Central memory CD8-positive, alpha-beta T cell (primary cell): ENCODE measurements at regions not wholly inside any gene's neighbourhood (a gene's known extent, or its start where the extent isn't known, plus 50 kb on each side); places are given as distances from the start of the nearest gene placed in this dataset.
"Not testable (repeated sequence)": the region's sequence is repeated elsewhere in the genome, so short reads cannot be mapped to it uniquely, and the experiment has no call there.

Experiments
- ATAC-seq: fragments of 150-1000 bp; cut with Tn5 transposase; replicated peaks from 2 replicates; pipeline ENCODE4 v1.10.0; 2022; ENCODE audit warnings: mild to moderate bottlenecking, moderate FRiP score, moderate number of reproducible peaks; ENCODE audit not compliant: poor library complexity, severe bottlenecking; ENCODE audit errors: extremely low read depth
- DNase-seq, 2 donors: peaks; one replicate each; pipeline ENCODE4 v3.0.0; 2021; ENCODE audit warnings: low spot score in 2 of 2
- H3K27ac Mint-ChIP-seq: one replicate; pipeline ENCODE4 v1.8.0; 2022; ENCODE audit warnings: low read depth, mild to moderate bottlenecking, moderate library complexity, mixed read lengths
- H3K27me3 Mint-ChIP-seq: one replicate; pipeline ENCODE4 v1.8.0; 2022; ENCODE audit warnings: mixed read lengths
- H3K36me3 Mint-ChIP-seq: one replicate; pipeline ENCODE4 v1.8.0; 2022; ENCODE audit warnings: mild to moderate bottlenecking, moderate library complexity, mixed read lengths; ENCODE audit not compliant: insufficient read depth
- H3K4me1 Mint-ChIP-seq: one replicate; pipeline ENCODE4 v1.8.0; 2022; ENCODE audit warnings: mixed read lengths
- H3K4me3 Mint-ChIP-seq: one replicate; pipeline ENCODE4 v1.8.0; 2022; ENCODE audit warnings: mild to moderate bottlenecking, moderate library complexity, mixed read lengths
- H3K9me3 Mint-ChIP-seq: one replicate; pipeline ENCODE4 v1.8.0; 2022; ENCODE audit warnings: mixed read lengths

DNA sequence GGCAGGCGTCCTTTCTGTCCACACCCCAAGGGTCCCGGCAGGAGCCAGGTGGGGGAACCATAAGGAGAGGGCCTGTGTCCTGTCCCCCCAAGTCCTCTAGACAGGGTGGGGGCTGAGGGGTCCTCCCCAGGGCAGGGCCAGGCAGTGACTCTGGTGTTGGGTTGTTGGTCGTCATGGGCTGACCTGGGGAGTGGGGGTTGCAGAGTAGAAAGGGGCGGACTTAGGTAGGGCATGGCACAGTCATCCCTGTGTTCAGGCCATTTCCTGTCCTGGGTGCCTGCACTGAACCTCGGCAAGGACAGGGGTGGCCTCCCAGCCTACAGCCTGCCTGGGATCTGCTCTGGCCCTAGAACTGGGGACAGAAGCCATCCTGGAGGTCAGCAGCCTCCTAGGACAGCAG is 356.2 kb downstream of the TMEM121 start:
- peaks cover 1% of the 10 kb centered on the region for H3K36me3 Mint-ChIP-seq
- DNase-seq (no peak), ATAC-seq (no peak)
- no peaks in the 10 kb centered on the region for H3K9me3 Mint-ChIP-seq
- H3K27ac Mint-ChIP-seq: no peak overlapping the region
- H3K27me3 Mint-ChIP-seq: peaks cover 18% of the 10 kb centered on the region
- no peaks in the 10 kb centered on the region for H3K4me1 Mint-ChIP-seq
- H3K4me3 Mint-ChIP-seq: no peak overlapping the region

DNA sequence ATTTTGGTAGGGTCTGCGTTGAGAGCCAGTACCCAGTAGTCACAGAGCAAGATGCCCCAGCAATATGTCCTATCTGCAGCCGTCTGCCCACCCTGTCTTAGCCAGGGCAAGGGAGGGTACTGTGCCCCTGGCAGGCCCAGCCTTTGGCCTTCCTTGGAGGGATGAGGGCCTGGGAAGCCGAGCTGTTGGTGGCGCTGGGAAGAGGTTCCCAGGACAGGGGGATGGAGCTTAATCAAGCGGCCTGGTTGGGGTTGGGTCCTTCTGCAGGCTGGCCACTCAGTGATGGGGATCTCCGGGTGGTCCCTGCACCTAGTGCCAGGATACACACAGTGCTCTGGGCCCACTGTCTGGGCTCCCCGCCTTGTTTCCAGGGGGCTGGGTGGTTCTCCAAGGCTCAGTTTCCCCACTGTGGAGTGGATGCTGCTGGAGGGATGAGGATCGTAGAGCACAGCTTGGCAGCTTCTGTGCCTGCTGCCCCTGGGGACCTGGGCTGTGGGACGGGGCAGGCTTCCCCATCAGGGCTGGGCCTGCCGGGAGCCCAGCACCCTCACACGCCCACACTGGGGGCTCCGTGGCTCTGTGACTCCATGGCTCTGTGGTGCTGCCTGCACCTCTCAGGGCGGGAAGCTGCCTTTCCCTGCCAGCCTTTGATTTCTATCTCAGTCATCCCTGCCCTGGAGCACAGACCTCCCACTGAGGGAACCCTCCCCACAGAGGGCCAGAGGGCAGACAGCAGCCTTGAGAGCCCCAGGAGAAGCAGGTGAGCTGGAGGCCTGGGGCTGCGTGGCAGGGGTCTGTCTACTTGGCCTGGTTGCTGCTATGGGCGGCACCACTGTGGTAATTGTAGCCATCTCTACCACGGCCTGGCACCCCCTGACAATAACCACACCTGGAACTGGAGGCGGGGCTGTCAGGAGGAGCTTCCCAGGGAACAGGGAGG is 357.0 kb downstream of the TMEM121 start:
- H3K4me1 Mint-ChIP-seq: no peaks in the 10 kb centered on the region
- H3K36me3 Mint-ChIP-seq: peaks cover 2% of the 10 kb centered on the region
- peaks cover 15% of the 10 kb centered on the region for H3K27me3 Mint-ChIP-seq
- H3K4me3 Mint-ChIP-seq: no peak overlapping the region
- H3K27ac Mint-ChIP-seq: no peak overlapping the region
- ATAC-seq (no peak), DNase-seq (no peak)
- H3K9me3 Mint-ChIP-seq: no peaks in the 10 kb centered on the region

DNA sequence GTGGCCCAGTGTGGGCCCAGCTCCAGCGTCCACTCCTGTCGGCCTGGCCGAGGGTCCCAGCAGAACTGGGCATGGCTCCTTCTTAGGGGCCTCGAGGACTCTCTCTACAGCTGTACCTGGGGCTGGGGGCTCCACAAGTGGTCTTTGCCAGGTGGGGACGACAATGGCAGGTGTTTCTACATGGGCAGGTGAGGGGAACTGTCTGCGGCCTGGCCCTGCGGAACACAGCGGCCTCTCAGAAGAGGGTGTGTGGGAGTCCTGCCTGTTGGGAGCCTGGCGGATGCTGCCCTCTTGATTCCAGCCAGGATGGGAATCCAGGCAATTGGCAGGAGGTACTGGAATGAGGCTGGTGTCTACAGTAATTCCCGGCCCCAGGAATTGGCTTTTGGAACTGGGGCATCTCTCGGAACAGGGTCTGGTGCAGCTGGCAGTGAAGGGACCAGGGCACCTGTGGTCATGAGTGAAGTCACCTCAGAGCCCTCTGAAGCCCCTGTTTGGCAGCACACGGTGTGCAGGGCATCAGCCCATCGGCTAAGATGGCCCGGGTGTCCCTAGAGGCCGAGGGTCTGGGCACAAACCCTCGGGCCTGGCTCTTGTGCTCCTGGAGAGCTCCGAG is 357.9 kb downstream of the TMEM121 start:
- H3K27me3 Mint-ChIP-seq, H3K4me1 Mint-ChIP-seq, DNase-seq, ATAC-seq, H3K9me3 Mint-ChIP-seq, H3K4me3 Mint-ChIP-seq, H3K36me3 Mint-ChIP-seq, H3K27ac Mint-ChIP-seq: not testable (repeated sequence)

DNA sequence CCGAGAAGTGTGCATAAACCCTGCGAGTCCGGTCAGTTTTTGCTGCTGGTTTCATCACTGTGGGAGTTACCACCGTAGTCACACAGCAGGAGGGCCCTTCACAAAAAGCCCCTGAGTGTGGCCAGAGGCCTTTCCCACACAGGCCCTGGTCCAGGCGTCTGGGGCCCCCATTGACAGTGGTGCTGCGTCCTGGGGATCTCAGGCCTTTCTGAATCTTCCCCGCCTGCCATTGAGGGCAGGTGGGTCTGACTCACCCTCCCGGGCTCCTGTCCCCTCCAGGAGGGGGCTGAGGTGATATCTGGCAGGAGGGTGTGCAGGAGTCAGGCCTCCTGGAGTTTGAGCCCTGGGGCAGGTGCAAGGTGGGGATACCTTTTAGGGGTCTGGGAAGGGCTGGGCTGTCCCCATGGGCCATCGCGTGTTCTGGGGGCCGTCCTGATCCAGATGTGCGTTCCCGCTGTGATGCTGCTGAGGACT is 358.5 kb downstream of the TMEM121 start:
- Mint-ChIP-seq H3K27ac (no peak overlapping the region), H3K4me1 (no peaks in the 10 kb centered on the region), H3K4me3 (no peak overlapping the region), H3K27me3 (peaks cover under 1% of the 10 kb centered on the region), H3K9me3 (no peaks in the 10 kb centered on the region), H3K36me3 (peaks cover 2% of the 10 kb centered on the region)
- DNase-seq (no peak), ATAC-seq (no peak)

DNA sequence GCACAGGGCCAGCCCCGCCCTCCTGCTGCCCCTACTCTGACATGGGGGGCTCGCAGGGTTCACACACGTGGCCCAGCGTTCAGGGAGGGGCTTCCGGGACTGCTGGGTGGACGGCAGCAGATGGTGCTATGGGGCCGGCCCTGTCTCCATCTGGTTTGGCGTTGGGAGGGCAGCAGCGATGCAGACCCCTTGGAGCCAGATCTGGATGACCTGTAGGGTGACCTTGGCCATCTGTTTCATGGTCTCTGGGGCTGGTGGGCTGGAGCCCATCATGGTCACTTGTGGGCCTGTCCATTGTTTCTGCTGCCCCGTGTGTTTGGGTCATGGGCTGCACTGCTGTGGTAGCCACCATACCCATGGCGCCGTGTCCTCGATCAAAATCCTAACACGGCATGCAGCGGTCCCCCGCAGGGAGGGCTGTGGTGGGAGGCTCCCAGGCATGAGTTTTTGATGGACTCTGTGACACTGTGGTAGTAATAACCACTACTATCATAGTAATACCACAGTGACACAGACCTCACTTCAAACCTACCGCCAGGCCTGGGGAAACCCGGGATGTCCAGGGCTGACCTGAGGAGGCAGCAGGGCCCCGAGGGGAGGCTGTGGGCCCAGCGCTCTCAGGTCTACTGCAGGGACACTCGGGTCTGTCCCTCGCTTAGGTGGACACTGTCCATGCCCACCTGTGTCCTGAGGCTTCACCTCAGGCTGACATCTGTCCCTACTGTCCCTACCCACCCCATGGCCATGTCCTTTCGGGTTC is 359.4 kb downstream of the TMEM121 start:
- Mint-ChIP-seq H3K4me1 (no peaks in the 10 kb centered on the region), H3K4me3 (no peak overlapping the region), H3K27ac (no peak overlapping the region), H3K9me3 (no peaks in the 10 kb centered on the region), H3K36me3 (peaks cover 2% of the 10 kb centered on the region), H3K27me3 (no peaks in the 10 kb centered on the region)
- ATAC-seq: no peak
- no peak for DNase-seq

DNA sequence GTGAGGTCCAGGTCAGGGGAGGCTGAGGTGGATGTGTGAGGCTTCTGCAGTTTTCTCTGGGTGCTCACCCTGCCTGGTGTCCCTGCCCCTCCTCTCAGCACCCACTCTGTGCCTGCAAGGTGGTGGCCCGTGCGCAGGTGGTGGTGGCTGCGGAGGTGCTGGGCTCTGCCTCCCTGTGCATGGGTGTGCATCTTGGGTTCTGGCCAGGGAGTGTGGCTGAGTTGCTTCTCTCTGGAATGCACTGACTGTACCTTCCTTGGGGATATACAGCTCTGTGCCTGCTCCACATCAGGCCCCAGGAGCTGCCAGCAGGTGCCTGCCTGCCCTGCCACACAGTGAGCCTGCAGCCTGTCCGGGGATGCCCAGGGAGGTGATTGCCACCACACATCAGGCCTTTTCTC is 360.4 kb downstream of the TMEM121 start:
- not testable (repeated sequence) for H3K27ac Mint-ChIP-seq, ATAC-seq, DNase-seq, H3K4me3 Mint-ChIP-seq, H3K9me3 Mint-ChIP-seq, H3K36me3 Mint-ChIP-seq, H3K27me3 Mint-ChIP-seq, H3K4me1 Mint-ChIP-seq

DNA sequence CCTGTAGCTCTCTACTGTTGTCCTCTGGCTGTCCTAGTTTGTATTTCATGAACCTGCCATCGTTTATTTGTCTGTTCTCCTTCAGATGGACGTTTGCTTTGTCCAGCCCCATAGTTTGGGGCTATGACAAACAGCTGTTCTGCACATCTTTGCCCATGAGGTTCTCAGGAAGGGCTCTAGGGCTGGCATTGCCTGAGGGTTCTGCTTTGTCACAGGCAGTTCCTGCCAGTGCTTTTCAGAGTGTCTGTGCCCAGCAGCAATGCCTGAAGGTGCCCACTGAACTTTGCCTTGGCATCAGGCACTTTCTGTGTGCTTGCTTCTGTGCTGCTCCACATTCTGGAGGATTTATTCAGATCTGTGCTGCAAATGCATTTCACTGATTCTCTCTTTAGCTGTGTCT is 361.3 kb downstream of the TMEM121 start:
- Mint-ChIP-seq H3K4me3 (no peak overlapping the region), H3K36me3 (peaks cover 4% of the 10 kb centered on the region), H3K27me3 (no peaks in the 10 kb centered on the region), H3K27ac (no peak overlapping the region), H3K4me1 (no peaks in the 10 kb centered on the region), H3K9me3 (no peaks in the 10 kb centered on the region)
- ATAC-seq: no peak
- DNase-seq: no peak

DNA sequence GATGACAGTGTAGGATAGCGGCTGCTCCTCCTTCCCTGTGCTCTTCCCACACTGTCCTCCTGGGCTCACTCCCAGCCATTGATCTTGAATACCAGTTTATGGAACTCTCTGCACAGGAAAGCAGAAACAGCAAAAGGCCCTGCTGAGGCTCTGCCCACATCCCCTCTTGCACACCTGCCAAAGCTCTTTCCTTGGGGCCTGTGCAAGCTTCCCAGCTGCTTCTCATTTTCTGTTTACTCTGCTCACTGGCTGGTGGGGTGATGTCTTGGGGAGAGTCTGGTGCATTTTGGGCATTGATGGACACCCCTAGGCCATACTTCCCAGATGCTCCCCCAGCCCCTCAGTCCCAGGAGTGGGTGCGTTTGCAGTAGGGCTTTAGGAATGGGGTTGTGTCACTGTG is 361.8 kb downstream of the TMEM121 start:
- ATAC-seq: no peak
- H3K27ac Mint-ChIP-seq: no peak overlapping the region
- no peaks in the 10 kb centered on the region for H3K4me1 Mint-ChIP-seq
- no peaks in the 10 kb centered on the region for H3K9me3 Mint-ChIP-seq
- H3K4me3 Mint-ChIP-seq: no peak overlapping the region
- H3K27me3 Mint-ChIP-seq: no peaks in the 10 kb centered on the region
- DNase-seq: no peak
- peaks cover 4% of the 10 kb centered on the region for H3K36me3 Mint-ChIP-seq

DNA sequence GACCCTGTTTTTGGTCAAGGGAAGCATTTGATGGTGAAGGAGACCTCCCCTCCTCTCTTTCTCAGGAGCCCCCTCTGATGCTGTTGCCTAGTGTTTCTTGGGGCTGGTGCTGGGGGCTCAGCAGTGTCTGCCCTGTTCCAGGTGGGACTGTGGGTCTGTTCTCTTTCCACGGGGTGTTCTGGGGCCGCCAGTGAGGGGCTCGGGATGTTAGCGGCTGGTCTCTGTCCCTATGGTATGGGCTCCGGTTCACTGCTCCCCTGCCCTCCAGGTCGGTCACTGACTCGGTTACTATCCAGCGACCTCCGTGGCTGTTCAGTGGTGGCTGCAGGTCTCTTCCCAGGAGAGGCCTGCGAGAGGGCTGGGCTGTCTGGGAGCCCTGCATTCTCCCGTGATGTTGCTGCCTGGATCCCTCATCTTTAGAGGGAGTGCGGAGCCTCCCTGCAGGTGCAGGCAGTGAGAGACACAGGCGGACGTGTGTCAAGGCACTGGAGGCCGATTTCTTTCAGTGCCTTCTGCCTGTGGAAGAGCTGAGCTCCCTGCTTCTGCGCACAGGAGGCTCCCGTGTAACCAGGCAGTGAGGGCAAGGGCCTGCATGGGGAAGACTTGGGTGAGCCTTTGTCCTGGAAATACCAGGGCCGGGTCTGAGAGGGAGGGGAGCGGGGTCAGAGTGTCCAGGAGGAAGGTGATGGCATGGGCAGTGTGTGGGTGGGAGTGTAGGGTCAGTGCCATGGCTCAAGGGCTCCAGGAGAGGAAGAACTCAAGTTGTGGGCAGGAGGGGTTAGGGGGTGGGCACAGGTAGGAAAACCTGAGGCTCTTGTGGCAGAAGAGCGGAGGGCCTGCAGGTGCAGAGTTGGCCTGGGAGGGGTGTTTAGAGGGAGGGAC is 362.6 kb downstream of the TMEM121 start:
- Mint-ChIP-seq H3K36me3 (peaks cover 4% of the 10 kb centered on the region), H3K9me3 (no peaks in the 10 kb centered on the region), H3K27me3 (no peaks in the 10 kb centered on the region), H3K4me3 (no peak overlapping the region), H3K27ac (no peak overlapping the region), H3K4me1 (no peaks in the 10 kb centered on the region)
- DNase-seq (no peak), ATAC-seq (no peak)

DNA sequence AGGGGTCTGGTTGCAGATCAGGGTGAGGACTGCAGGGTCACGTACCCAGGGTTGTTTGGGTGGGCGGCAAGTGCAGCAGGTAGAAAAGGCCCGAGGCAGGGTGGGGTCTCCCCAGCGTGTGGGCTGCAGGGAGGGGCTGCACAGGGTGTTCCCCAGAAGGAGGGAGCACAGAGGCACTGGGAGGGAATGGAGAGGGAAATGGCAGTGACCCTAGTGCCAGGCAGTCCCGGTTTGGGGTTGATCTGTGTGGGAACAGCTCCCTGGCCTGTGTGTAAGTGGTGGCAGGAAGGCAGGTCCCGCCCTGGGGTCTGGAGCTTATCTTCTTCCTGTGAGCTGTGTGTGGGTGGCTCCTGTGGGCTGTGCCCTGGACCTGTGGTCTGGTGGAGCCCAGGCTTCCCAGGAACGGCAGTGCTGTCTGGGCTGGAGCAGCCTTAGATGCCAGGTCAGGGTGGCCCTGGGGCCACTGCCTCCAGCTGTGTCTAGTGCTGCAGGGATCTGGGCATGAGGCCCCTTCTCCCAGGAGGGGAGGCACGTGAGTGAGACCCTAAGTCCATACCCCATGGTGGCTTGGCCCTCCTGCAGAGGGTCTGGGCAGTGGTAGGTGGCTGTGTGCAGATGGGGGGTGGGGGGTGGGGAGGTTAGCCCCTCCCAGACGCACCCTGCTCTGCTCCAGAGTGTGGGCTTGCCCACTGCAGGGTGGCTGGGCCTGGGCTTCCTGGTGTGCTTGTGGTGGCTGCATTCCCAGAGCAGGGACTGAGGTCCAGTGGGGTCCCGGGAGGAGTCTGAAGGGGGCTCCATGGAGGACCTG is 363.5 kb downstream of the TMEM121 start:
- H3K27me3 Mint-ChIP-seq: no peaks in the 10 kb centered on the region
- no peaks in the 10 kb centered on the region for H3K4me1 Mint-ChIP-seq
- H3K9me3 Mint-ChIP-seq: no peaks in the 10 kb centered on the region
- DNase-seq: no peak
- no peak for ATAC-seq
- H3K36me3 Mint-ChIP-seq: peaks cover 4% of the 10 kb centered on the region
- no peak overlapping the region for H3K27ac Mint-ChIP-seq
- no peak overlapping the region for H3K4me3 Mint-ChIP-seq

DNA sequence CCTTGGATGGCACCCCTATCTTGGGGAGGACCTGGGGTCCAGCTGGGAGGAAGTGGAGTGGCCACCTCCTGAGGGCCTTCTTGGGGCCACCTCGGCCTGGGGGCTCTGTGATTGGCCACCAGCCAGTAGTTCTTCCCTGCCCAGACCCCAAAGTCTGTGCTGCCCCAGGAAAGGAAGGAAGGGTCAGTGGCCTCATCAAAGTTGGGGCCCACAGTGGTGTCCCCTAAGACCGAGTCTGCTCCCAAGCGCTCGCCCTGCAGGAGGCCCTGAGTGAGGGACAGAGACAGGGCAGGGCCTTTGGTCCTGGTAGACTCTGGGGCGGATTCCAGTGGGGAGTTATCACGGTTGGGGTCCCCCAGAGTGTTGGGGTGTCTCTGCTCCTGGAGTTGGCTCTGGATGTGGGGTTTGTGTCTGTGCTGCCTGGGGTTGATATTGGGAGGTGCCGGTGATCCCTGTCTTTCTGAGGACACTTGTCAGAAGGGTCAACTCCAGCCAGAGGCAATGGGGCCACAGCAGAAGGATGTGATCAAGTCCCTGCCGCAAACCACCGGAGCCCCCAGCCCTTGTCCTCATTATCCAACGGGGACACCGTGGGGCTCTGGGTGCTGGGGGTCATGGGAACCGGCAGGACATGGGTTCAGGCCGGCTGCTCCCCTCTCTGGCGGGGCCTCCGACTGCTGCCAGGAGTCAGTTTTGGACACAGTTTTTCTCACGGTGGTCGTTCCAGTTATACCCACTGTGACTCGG is 364.3 kb downstream of the TMEM121 start:
- Mint-ChIP-seq H3K27ac (no peak overlapping the region), H3K4me1 (no peaks in the 10 kb centered on the region), H3K4me3 (no peak overlapping the region), H3K27me3 (no peaks in the 10 kb centered on the region), H3K9me3 (no peaks in the 10 kb centered on the region), H3K36me3 (peaks cover 6% of the 10 kb centered on the region)
- no peak for DNase-seq
- ATAC-seq: no peak
